ENCODE measurements at regions not wholly inside any gene's neighbourhood (a gene's known extent, or its start where the extent isn't known, plus 50 kb on each side); places are given as distances from the start of the nearest gene placed in this dataset.
A peak's percentile ranks its signal among the peaks of the same experiment; 100 is the strongest.

DNA sequence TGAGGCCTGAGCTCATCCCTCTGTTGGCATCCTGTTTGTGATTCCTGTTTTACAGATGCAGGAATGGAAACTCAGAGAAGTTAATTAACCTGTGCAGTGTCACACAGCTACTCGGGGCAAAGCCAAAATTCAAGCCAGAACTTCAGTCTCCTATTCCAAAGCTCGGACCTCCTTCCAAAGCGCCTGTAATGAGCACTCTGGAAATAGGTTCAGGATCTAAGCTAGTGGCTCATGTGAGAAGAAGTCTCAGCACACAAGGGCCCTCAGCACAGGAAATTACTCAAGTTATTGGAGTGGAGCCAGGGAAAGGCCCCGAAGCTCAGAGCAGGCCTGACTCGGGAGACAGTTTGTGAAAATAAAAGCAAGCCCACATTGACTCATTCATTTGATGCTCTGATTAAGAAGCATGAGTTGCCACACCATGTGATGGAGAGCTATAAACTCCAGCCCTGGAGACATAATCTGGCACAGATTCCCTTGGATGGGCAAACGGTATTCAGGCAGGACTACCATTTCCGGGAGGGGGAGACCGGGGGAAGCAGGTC, 50.6 kb upstream of the LYST start (continued):
- TF ChIP-seq ZBTB8A (tag by site-specific recombination; IDR thresholded peaks at IDR 0.05): peak; percentile 47; the same call in 1 of the 2 replicates
- no peak for TF ChIP-seq ZNF426 (tag by site-specific recombination; IDR thresholded peaks at IDR 0.05)
- no peak for TF ChIP-seq TCF7L2 (IDR thresholded peaks at IDR 0.05; ENCODE audit: borderline replicate concordance, low read depth, low read length)
- TF ChIP-seq REST (tag by site-specific recombination; IDR thresholded peaks at IDR 0.05): no peak
- TF ChIP-seq ZNF394 (tag by site-specific recombination; IDR thresholded peaks at IDR 0.05; ENCODE audit: borderline replicate concordance): peak; percentile 67; the same call in 1 of the 2 replicates
- no peak for TF ChIP-seq SETDB1 (IDR thresholded peaks at IDR 0.05; ENCODE audit: insufficient read length, low read length)
- no peak for TF ChIP-seq ZNF677 (tag by site-specific recombination; IDR thresholded peaks at IDR 0.05)
- TF ChIP-seq YY2 (tag by site-specific recombination; IDR thresholded peaks at IDR 0.05): no peak
- peak; percentile 93 for TF ChIP-seq ZNF629 (tag by site-specific recombination; IDR thresholded peaks at IDR 0.05)
- TF ChIP-seq ZNF248 (tag by site-specific recombination; IDR thresholded peaks at IDR 0.05): no peak
- no peak for TF ChIP-seq ZNF140 (tag by site-specific recombination; IDR thresholded peaks at IDR 0.05)
- TF ChIP-seq, protein P1, sequence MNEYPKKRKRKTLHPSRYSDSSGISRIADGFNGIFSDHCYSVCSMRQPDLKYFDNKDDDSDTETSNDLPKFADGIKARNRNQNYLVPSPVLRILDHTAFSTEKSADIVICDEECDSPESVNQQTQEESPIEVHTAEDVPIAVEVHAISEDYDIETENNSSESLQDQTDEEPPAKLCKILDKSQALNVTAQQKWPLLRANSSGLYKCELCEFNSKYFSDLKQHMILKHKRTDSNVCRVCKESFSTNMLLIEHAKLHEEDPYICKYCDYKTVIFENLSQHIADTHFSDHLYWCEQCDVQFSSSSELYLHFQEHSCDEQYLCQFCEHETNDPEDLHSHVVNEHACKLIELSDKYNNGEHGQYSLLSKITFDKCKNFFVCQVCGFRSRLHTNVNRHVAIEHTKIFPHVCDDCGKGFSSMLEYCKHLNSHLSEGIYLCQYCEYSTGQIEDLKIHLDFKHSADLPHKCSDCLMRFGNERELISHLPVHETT (tag by site-specific recombination; IDR thresholded peaks at IDR 0.05): peak; percentile 93
- TF ChIP-seq SP3 (tag by site-specific recombination; IDR thresholded peaks at IDR 0.05): no peak
- no peak for TF ChIP-seq ZNF624 (tag by site-specific recombination; IDR thresholded peaks at IDR 0.05)
- no peak for TF ChIP-seq ZNF658 (tag by site-specific recombination; IDR thresholded peaks at IDR 0.05)
- no peak for TF ChIP-seq SCRT1 (tag by site-specific recombination; IDR thresholded peaks at IDR 0.05; ENCODE audit: borderline replicate concordance)
- TF ChIP-seq, protein P2, sequence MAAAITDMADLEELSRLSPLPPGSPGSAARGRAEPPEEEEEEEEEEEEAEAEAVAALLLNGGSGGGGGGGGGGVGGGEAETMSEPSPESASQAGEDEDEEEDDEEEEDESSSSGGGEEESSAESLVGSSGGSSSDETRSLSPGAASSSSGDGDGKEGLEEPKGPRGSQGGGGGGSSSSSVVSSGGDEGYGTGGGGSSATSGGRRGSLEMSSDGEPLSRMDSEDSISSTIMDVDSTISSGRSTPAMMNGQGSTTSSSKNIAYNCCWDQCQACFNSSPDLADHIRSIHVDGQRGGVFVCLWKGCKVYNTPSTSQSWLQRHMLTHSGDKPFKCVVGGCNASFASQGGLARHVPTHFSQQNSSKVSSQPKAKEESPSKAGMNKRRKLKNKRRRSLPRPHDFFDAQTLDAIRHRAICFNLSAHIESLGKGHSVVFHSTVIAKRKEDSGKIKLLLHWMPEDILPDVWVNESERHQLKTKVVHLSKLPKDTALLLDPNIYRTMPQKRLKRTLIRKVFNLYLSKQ (tag by site-specific recombination; IDR thresholded peaks at IDR 0.05; ENCODE audit: borderline replicate concordance): no peak
- TF ChIP-seq HOXD13 (CRISPR knock-in tag; IDR thresholded peaks at IDR 0.05; ENCODE audit: borderline replicate concordance): no peak
- TF ChIP-seq ZFP37 (tag by site-specific recombination; IDR thresholded peaks at IDR 0.05): peak; percentile 39; the same call in 1 of the 2 replicates
- TF ChIP-seq, protein P3, sequence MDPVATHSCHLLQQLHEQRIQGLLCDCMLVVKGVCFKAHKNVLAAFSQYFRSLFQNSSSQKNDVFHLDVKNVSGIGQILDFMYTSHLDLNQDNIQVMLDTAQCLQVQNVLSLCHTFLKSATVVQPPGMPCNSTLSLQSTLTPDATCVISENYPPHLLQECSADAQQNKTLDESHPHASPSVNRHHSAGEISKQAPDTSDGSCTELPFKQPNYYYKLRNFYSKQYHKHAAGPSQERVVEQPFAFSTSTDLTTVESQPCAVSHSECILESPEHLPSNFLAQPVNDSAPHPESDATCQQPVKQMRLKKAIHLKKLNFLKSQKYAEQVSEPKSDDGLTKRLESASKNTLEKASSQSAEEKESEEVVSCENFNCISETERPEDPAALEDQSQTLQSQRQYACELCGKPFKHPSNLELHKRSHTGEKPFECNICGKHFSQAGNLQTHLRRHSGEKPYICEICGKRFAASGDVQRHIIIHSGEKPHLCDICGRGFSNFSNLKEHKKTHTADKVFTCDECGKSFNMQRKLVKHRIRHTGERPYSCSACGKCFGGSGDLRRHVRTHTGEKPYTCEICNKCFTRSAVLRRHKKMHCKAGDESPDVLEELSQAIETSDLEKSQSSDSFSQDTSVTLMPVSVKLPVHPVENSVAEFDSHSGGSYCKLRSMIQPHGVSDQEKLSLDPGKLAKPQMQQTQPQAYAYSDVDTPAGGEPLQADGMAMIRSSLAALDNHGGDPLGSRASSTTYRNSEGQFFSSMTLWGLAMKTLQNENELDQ (tag by site-specific recombination; IDR thresholded peaks at IDR 0.05; ENCODE audit: low read depth): no peak
- TF ChIP-seq ZNF112 (tag by site-specific recombination; IDR thresholded peaks at IDR 0.05): no peak
- TF ChIP-seq, protein P4, sequence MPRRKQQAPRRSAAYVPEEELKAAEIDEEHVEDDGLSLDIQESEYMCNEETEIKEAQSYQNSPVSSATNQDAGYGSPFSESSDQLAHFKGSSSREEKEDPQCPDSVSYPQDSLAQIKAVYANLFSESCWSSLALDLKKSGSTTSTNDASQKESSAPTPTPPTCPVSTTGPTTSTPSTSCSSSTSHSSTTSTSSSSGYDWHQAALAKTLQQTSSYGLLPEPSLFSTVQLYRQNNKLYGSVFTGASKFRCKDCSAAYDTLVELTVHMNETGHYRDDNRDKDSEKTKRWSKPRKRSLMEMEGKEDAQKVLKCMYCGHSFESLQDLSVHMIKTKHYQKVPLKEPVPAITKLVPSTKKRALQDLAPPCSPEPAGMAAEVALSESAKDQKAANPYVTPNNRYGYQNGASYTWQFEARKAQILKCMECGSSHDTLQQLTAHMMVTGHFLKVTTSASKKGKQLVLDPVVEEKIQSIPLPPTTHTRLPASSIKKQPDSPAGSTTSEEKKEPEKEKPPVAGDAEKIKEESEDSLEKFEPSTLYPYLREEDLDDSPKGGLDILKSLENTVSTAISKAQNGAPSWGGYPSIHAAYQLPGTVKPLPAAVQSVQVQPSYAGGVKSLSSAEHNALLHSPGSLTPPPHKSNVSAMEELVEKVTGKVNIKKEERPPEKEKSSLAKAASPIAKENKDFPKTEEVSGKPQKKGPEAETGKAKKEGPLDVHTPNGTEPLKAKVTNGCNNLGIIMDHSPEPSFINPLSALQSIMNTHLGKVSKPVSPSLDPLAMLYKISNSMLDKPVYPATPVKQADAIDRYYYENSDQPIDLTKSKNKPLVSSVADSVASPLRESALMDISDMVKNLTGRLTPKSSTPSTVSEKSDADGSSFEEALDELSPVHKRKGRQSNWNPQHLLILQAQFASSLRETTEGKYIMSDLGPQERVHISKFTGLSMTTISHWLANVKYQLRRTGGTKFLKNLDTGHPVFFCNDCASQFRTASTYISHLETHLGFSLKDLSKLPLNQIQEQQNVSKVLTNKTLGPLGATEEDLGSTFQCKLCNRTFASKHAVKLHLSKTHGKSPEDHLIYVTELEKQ (tag by site-specific recombination; IDR thresholded peaks at IDR 0.05; ENCODE audit: borderline replicate concordance): peak; percentile 95; the same call in 1 of the 2 replicates
- no peak for TF ChIP-seq ZNF202 (tag by site-specific recombination; IDR thresholded peaks at IDR 0.05; ENCODE audit: borderline replicate concordance)
- TF ChIP-seq KLF10 (tag by site-specific recombination; IDR thresholded peaks at IDR 0.05): peak; percentile 78
- TF ChIP-seq ZNF366 (tag by site-specific recombination; conservative IDR thresholded peaks at IDR 0.05): peak; percentile 90
- no peak for TF ChIP-seq ZNF837 (tag by site-specific recombination; IDR thresholded peaks at IDR 0.05)
- peak; percentile 67 for TF ChIP-seq KLF8 (tag by site-specific recombination; IDR thresholded peaks at IDR 0.05)
